ENCODE measurements at regions not wholly inside any gene's neighbourhood (a gene's known extent, or its start where the extent isn't known, plus 50 kb on each side); places are given as distances from the start of the nearest gene placed in this dataset.

- TF ChIP-seq STAT1 (IDR thresholded peaks at IDR 0.05; ENCODE audit: unreplicated experiment) (no peak), ETS1 (IDR thresholded peaks at IDR 0.05) (no peak), NANOG (IDR thresholded peaks at IDR 0.05; ENCODE audit: borderline replicate concordance) (no peak)
Measured at GRCh38 chr14:101241807-101242278, 319.5 kb upstream of the DIO3 start (continued).

GRCh38 chr14:101242442-101243385 lies 318.6 kb upstream of the DIO3 start:
- no peak overlapping the region for H3K4me2 ChIP-seq

More at GRCh38 chr14:101242442-101243385, 318.6 kb upstream of the DIO3 start:
- Histone ChIP-seq H3K27ac (ENCODE audit: low read depth) (no peak overlapping the region), H3F3A (replicated peaks; ENCODE audit: low read depth) (no peaks in the 10 kb centered on the region), H3K4me1 (ENCODE audit: insufficient read depth) (no peaks in the 10 kb centered on the region), H4K20me1 (replicated peaks; ENCODE audit: insufficient read depth) (no peaks in the 10 kb centered on the region), H3K4me3 (no peak overlapping the region), H3K27me3 (ENCODE audit: insufficient read depth) (no peaks in the 10 kb centered on the region), H2AFZ (no peak overlapping the region; the same call in 1 of the 2 replicates), H3K79me2 (replicated peaks; ENCODE audit: insufficient read depth) (no peaks in the 10 kb centered on the region), H3K36me3 (ENCODE audit: insufficient read depth) (no peaks in the 10 kb centered on the region), H3K9me2 (ENCODE audit: insufficient read depth) (no peaks in the 10 kb centered on the region)
- H3K4me3 Mint-ChIP-seq, result no peak overlapping the region; the same call in 2 of the 3 replicates
- H3K27me3 Mint-ChIP-seq (ENCODE audit: insufficient read depth, low read depth, poor library complexity), result peaks cover 6% of the 10 kb centered on the region
- DNase-seq (ENCODE audit: low spot score) (no peak), ATAC-seq (no peak)
- H3K9me3 Mint-ChIP-seq, result no peaks in the 10 kb centered on the region; the same call in 2 of the 3 replicates
- H3K27ac Mint-ChIP-seq, result no peak overlapping the region
- TF ChIP-seq JUNB (IDR thresholded peaks at IDR 0.05; ENCODE audit: unreplicated experiment) (no peak), STAT1 (IDR thresholded peaks at IDR 0.05; ENCODE audit: unreplicated experiment) (no peak), CREB1 (CRISPR knock-in tag; IDR thresholded peaks at IDR 0.05; ENCODE audit: low read depth) (no peak), ETS1 (IDR thresholded peaks at IDR 0.05) (no peak), ZNF331 (CRISPR knock-in tag; IDR thresholded peaks at IDR 0.05; ENCODE audit: low read depth) (no peak), EZH2 (IDR thresholded peaks at IDR 0.05; ENCODE audit: low read depth, unreplicated experiment) (no peak), ZNF114 (CRISPR knock-in tag; IDR thresholded peaks at IDR 0.05) (no peak), EZH2phosphoT487 (IDR thresholded peaks at IDR 0.05; ENCODE audit: unreplicated experiment) (no peak), REST (IDR thresholded peaks at IDR 0.05; ENCODE audit: unreplicated experiment) (no peak), POLR2AphosphoS5 (IDR thresholded peaks at IDR 0.05; ENCODE audit: low read depth) (no peak), ZNF462 (CRISPR knock-in tag; IDR thresholded peaks at IDR 0.05) (no peak)
- H3K4me1 Mint-ChIP-seq, result peaks cover 7% of the 10 kb centered on the region; the same call in 2 of the 3 replicates
- H3K36me3 Mint-ChIP-seq (ENCODE audit: low read depth), result no peaks in the 10 kb centered on the region
